Common myeloid progenitor, CD34-positive (primary cell): ENCODE measurements at regions not wholly inside any gene's neighbourhood (a gene's known extent, or its start where the extent isn't known, plus 50 kb on each side); places are given as distances from the start of the nearest gene placed in this dataset.

Experiments
- CTCF ChIA-PET: fragments of 350-600 bp; sonication (Branson Sonifier 250); formaldehyde crosslinking; loops from one replicate; lab custom pipeline; 2021; ENCODE audit warnings: antibody characterized with exemption; lab: Charles Lee
- POLR2A ChIA-PET: fragments of 350-600 bp; sonication (Branson Sonifier 250); formaldehyde crosslinking; loops from one replicate; lab custom pipeline; 2021; ENCODE audit warnings: antibody characterized with exemption; lab: Charles Lee
- DNase-seq, 3 donors: peaks; one replicate each; pipeline versions ENCODE4 v3.0.0 to v3.0.0-alpha.2; 2013
- H3K27ac ChIP-seq, 2 experiments: 1 replicate in 1 of 2; 2 replicates in 1 of 2; pipeline ENCODE4 v1.7.0; 2013; ENCODE audit warnings: inconsistent platforms in 2 of 2, low read length in 2 of 2, mild to moderate bottlenecking in 2 of 2, low read depth in 1 of 2, moderate library complexity in 1 of 2; ENCODE audit not compliant: severe bottlenecking in 2 of 2, insufficient read depth in 1 of 2, poor library complexity in 1 of 2
- H3K27me3 ChIP-seq, 5 experiments: replicated peaks in 2 of 5; 1 replicate in 3 of 5; 2 replicates in 2 of 5; pipeline versions ENCODE4 v1.6.1 to v1.7.0; 2013; ENCODE audit warnings: low read length in 4 of 5, mild to moderate bottlenecking in 2 of 5, moderate library complexity in 2 of 5, inconsistent platforms in 1 of 5; ENCODE audit not compliant: insufficient read depth in 5 of 5, control insufficient read depth in 4 of 5
- H3K36me3 ChIP-seq, 4 experiments: 1 replicate in 2 of 4; 2 replicates in 2 of 4; pipeline versions ENCODE4 v1.6.1 to v1.7.0; 2013; ENCODE audit warnings: low read length in 3 of 4, control low read depth in 1 of 4, mild to moderate bottlenecking in 1 of 4; ENCODE audit not compliant: control insufficient read depth in 4 of 4, insufficient read depth in 4 of 4
- H3K4me1 ChIP-seq, 4 experiments: 1 replicate in 3 of 4; 2 replicates in 1 of 4; pipeline versions ENCODE4 v1.6.1 to v1.7.1; 2013; ENCODE audit warnings: low read length in 3 of 4, mild to moderate bottlenecking in 3 of 4, control low read depth in 1 of 4, inconsistent platforms in 1 of 4, moderate library complexity in 1 of 4; ENCODE audit not compliant: control insufficient read depth in 4 of 4, insufficient read depth in 4 of 4; ENCODE audit errors: control extremely low read depth in 1 of 4
- H3K4me3 ChIP-seq, 7 experiments: 1 replicate in 4 of 7; 2 replicates in 3 of 7; pipeline versions ENCODE4 v1.5.1 to v1.7.0; 2013; ENCODE audit warnings: mild to moderate bottlenecking in 7 of 7, low read length in 6 of 7, moderate library complexity in 6 of 7, inconsistent platforms in 2 of 7, low read depth in 2 of 7, control low read depth in 1 of 7; ENCODE audit not compliant: insufficient read depth in 4 of 7, control insufficient read depth in 1 of 7; ENCODE audit errors: extremely low read depth in 1 of 7
- H3K9me3 ChIP-seq, 5 experiments: 1 replicate in 4 of 5; 2 replicates in 1 of 5; pipeline versions ENCODE4 v1.6.1 to v1.7.1; 2013; ENCODE audit warnings: low read length in 4 of 5, mild to moderate bottlenecking in 2 of 5, inconsistent platforms in 1 of 5, low read depth in 1 of 5, moderate library complexity in 1 of 5; ENCODE audit not compliant: control insufficient read depth in 4 of 5, insufficient read depth in 2 of 5; ENCODE audit errors: control extremely low read depth in 1 of 5
- WGBS: methylation state at CpG from one replicate; pipeline ENCODE4 v1.1.5; 2013; ENCODE audit not compliant: insufficient coverage; 5-methylcytosine and 5-hydroxymethylcytosine counted together

GRCh38 chr5:117065800-117066199 lies 491.2 kb upstream of the SEMA6A start:
- Histone ChIP-seq H3K4me3 (no peak overlapping the region), H3K27me3 (no peaks in the 10 kb centered on the region), H3K4me1 (no peaks in the 10 kb centered on the region), H3K36me3 (no peaks in the 10 kb centered on the region), H3K9me3 (no peaks in the 10 kb centered on the region), H3K27ac (no peak overlapping the region)
- WGBS = no CpG with 5 or more reads among the region's 1 CpG
- DNase-seq = no peak
- ChIA-PET CTCF (no interaction called here), POLR2A (no interaction called here)

GRCh38 chr5:117065161-117065560 lies 490.5 kb upstream of the SEMA6A start:
- DNase-seq = no peak
- CTCF ChIA-PET = no interaction called here
- POLR2A ChIA-PET = no interaction called here
- no peak overlapping the region for H3K27ac ChIP-seq
- H3K4me1 ChIP-seq = no peaks in the 10 kb centered on the region
- H3K36me3 ChIP-seq = no peaks in the 10 kb centered on the region
- WGBS = no CpG with 5 or more reads among the region's 1 CpG
- H3K4me3 ChIP-seq = no peak overlapping the region
- no peaks in the 10 kb centered on the region for H3K27me3 ChIP-seq
- H3K9me3 ChIP-seq = no peaks in the 10 kb centered on the region

GRCh38 chr5:117060099-117060498 lies 485.5 kb upstream of the SEMA6A start:
- Histone ChIP-seq H3K9me3 (peaks cover 0 to 2% (median 0%) of the 10 kb centered on the region in 5 experiments), H3K4me1 (no peaks in the 10 kb centered on the region), H3K27me3 (no peaks in the 10 kb centered on the region), H3K27ac (no peak overlapping the region), H3K36me3 (no peaks in the 10 kb centered on the region), H3K4me3 (no peak overlapping the region)
- DNase-seq = no peak
- ChIA-PET POLR2A (no interaction called here), CTCF (no interaction called here)
- 100% methylated on average over 1 of the region's 1 CpG for WGBS

- no peak overlapping the region for H3K4me3 ChIP-seq
- H3K9me3 ChIP-seq = peaks cover 0 to 2% (median 0%) of the 10 kb centered on the region in 5 experiments
- no peak overlapping the region for H3K27ac ChIP-seq
- ChIA-PET CTCF (no interaction called here), POLR2A (no interaction called here)
- H3K27me3 ChIP-seq = no peaks in the 10 kb centered on the region
- no peak for DNase-seq
- no peaks in the 10 kb centered on the region for H3K4me1 ChIP-seq
- H3K36me3 ChIP-seq = no peaks in the 10 kb centered on the region
Observed at GRCh38 chr5:117058740-117059139, 484.1 kb upstream of the SEMA6A start.

GRCh38 chr5:117055517-117055916 lies 480.9 kb upstream of the SEMA6A start:
- Histone ChIP-seq H3K9me3 (peaks cover 0 to 2% (median 0%) of the 10 kb centered on the region in 5 experiments), H3K27ac (no peak overlapping the region), H3K4me1 (no peaks in the 10 kb centered on the region), H3K4me3 (no peak overlapping the region), H3K36me3 (no peaks in the 10 kb centered on the region), H3K27me3 (no peaks in the 10 kb centered on the region)
- POLR2A ChIA-PET = no interaction called here
- no peak for DNase-seq
- CTCF ChIA-PET = no interaction called here
- no CpG with 5 or more reads among the region's 2 CpGs for whole genome bisulfite sequencing

GRCh38 chr5:117054911-117055310 lies 480.3 kb upstream of the SEMA6A start:
- no peaks in the 10 kb centered on the region for H3K36me3 ChIP-seq
- CTCF ChIA-PET = no interaction called here
- no peaks in the 10 kb centered on the region for H3K27me3 ChIP-seq
- H3K9me3 ChIP-seq = peaks cover 0 to 2% (median 0%) of the 10 kb centered on the region in 5 experiments
- WGBS = 90% methylated on average over 4 of the region's 4 CpGs
- POLR2A ChIA-PET = no interaction called here
- DNase-seq = no peak
- no peak overlapping the region for H3K27ac ChIP-seq
- H3K4me1 ChIP-seq = no peaks in the 10 kb centered on the region
- H3K4me3 ChIP-seq = no peak overlapping the region

GRCh38 chr5:117054141-117054540 lies 479.5 kb upstream of the SEMA6A start:
- Histone ChIP-seq H3K4me1 (no peaks in the 10 kb centered on the region), H3K27me3 (no peaks in the 10 kb centered on the region), H3K9me3 (no peaks in the 10 kb centered on the region), H3K4me3 (no peak overlapping the region), H3K27ac (no peak overlapping the region), H3K36me3 (no peaks in the 10 kb centered on the region)
- 86% methylated on average over 1 of the region's 1 CpG for WGBS
- no peak for DNase-seq
- ChIA-PET POLR2A (no interaction called here), CTCF (no interaction called here)
